ENCODE measurements at regions not wholly inside any gene's neighbourhood (a gene's known extent, or its start where the extent isn't known, plus 50 kb on each side); places are given as distances from the start of the nearest gene placed in this dataset.

GRCh38 chr1:230515451-230516145 lies 89.5 kb upstream of the PGBD5 start:
- no peak for DNase-seq (ENCODE audit: low read depth)

GRCh38 chr1:230510496-230510895 lies 84.4 kb upstream of the PGBD5 start:
- no peak for DNase-seq (ENCODE audit: low read depth)

GRCh38 chr1:230509281-230509977 lies 83.3 kb upstream of the PGBD5 start:
- DNase-seq (ENCODE audit: low read depth), result peak; percentile 62

GRCh38 chr1:230507666-230508402 lies 81.7 kb upstream of the PGBD5 start:
- DNase-seq (ENCODE audit: low read depth), result no peak

GRCh38 chr1:230507236-230507635 lies 81.1 kb upstream of the PGBD5 start:
- no peak for DNase-seq (ENCODE audit: low read depth)

GRCh38 chr1:230506451-230506850 lies 80.3 kb upstream of the PGBD5 start:
- DNase-seq (ENCODE audit: low read depth), result no peak

GRCh38 chr1:230504310-230504709 lies 78.2 kb upstream of the PGBD5 start:
- no peak for DNase-seq (ENCODE audit: low read depth)

GRCh38 chr1:230503726-230504125 lies 77.6 kb upstream of the PGBD5 start:
- no peak for DNase-seq (ENCODE audit: low read depth)

GRCh38 chr1:230502996-230503395 lies 76.9 kb upstream of the PGBD5 start:
- no peak for DNase-seq (ENCODE audit: low read depth)

GRCh38 chr1:230502306-230502705 lies 76.2 kb upstream of the PGBD5 start:
- no peak for DNase-seq (ENCODE audit: low read depth)

GRCh38 chr1:230501849-230502248 lies 75.7 kb upstream of the PGBD5 start:
- no peak for DNase-seq (ENCODE audit: low read depth)

- DNase-seq (ENCODE audit: low read depth), result no peak
Observed at GRCh38 chr1:230501242-230501641, 75.1 kb upstream of the PGBD5 start.

GRCh38 chr1:230500063-230500462 lies 73.9 kb upstream of the PGBD5 start:
- DNase-seq (ENCODE audit: low read depth), result no peak

- DNase-seq (ENCODE audit: low read depth), result no peak
Observed at GRCh38 chr1:230499496-230499895, 73.4 kb upstream of the PGBD5 start.

GRCh38 chr1:230498704-230499103 lies 72.6 kb upstream of the PGBD5 start:
- DNase-seq (ENCODE audit: low read depth), result no peak

GRCh38 chr1:230496451-230496850 lies 70.3 kb upstream of the PGBD5 start:
- no peak for DNase-seq (ENCODE audit: low read depth)

- DNase-seq (ENCODE audit: low read depth), result no peak
Observed at GRCh38 chr1:230495891-230496385, 69.8 kb upstream of the PGBD5 start.

GRCh38 chr1:230495076-230495475 lies 68.9 kb upstream of the PGBD5 start:
- DNase-seq (ENCODE audit: low read depth), result no peak

- DNase-seq (ENCODE audit: low read depth), result no peak
Observed at GRCh38 chr1:230494514-230494913, 68.4 kb upstream of the PGBD5 start.

- no peak for DNase-seq (ENCODE audit: low read depth)
Observed at GRCh38 chr1:230494026-230494425, 67.9 kb upstream of the PGBD5 start.

GRCh38 chr1:230493264-230493663 lies 67.1 kb upstream of the PGBD5 start:
- DNase-seq (ENCODE audit: low read depth), result no peak

GRCh38 chr1:230490436-230490835 lies 64.3 kb upstream of the PGBD5 start:
- DNase-seq (ENCODE audit: low read depth), result no peak
